Peyer's patch (tissue), 4 donors: ENCODE measurements at regions not wholly inside any gene's neighbourhood (a gene's known extent, or its start where the extent isn't known, plus 50 kb on each side); places are given as distances from the start of the nearest gene placed in this dataset.

Experiments
- DNase-seq, 3 donors: peaks; one replicate each; pipeline ENCODE4 v3.0.0-alpha.2; 2017 to 2019
- H3K27ac ChIP-seq, 4 donors: fragments of 200-600 bp; sonication (generic); one replicate each; pipeline ENCODE4 v1.5.1; 2016 to 2019
- H3K27me3 ChIP-seq, 2 donors: fragments of 200-600 bp; sonication (generic); one replicate each; pipeline ENCODE4 v1.5.1; 2019
- H3K36me3 ChIP-seq, 3 donors: fragments of 200-600 bp; sonication (generic); one replicate each; pipeline ENCODE4 v1.5.1; 2016 to 2019
- H3K4me1 ChIP-seq, 4 donors: fragments of 200-600 bp; sonication (generic); one replicate each; pipeline ENCODE4 v1.5.1; 2016 to 2019
- H3K4me3 ChIP-seq, 4 donors: fragments of 200-600 bp; sonication (generic); 1 replicate in 3 of 4; 2 replicates in 1 of 4; pipeline ENCODE4 v1.5.1; 2016 to 2019; ENCODE audit warnings: mild to moderate bottlenecking in 1 of 4
- H3K9me3 ChIP-seq, 4 donors: fragments of 200-600 bp; sonication (generic); one replicate each; pipeline ENCODE4 v1.5.1; 2016 to 2019; ENCODE audit warnings: mild to moderate bottlenecking in 1 of 4
- CTCF ChIP-seq, 6 experiments: fragments of 450-650 bp in 4 of 6; fragments of 200-600 bp in 2 of 6; sonication (generic) in 1 of 6; IDR thresholded peaks; one replicate each; pipeline ENCODE4 v1.5.1; 2017 to 2019; ENCODE audit warnings: antibody characterized with exemption in 6 of 6, mild to moderate bottlenecking in 3 of 6, moderate library complexity in 1 of 6
- POLR2A ChIP-seq, 2 donors: fragments of 450-650 bp; IDR thresholded peaks; one replicate each; pipeline ENCODE4 v1.5.1; 2017; ENCODE audit warnings: antibody characterized with exemption in 2 of 2, mild to moderate bottlenecking in 2 of 2, moderate library complexity in 2 of 2

- Histone ChIP-seq H3K9me3 (peaks cover 0 to 3% (median 0%) of the 10 kb centered on the region in 4 donors), H3K27ac (no peak overlapping the region), H3K4me1 (no peaks in the 10 kb centered on the region), H3K4me3 (no peak overlapping the region), H3K27me3 (no peaks in the 10 kb centered on the region), H3K36me3 (no peaks in the 10 kb centered on the region)
- DNase-seq = no peak
- TF ChIP-seq POLR2A (IDR thresholded peaks at IDR 0.05) = no peak
- no peak for TF ChIP-seq CTCF (IDR thresholded peaks at IDR 0.05)
Observed at GRCh38 chr5:100319885-100320284, 215.3 kb upstream of the FAM174A start.

DNA sequence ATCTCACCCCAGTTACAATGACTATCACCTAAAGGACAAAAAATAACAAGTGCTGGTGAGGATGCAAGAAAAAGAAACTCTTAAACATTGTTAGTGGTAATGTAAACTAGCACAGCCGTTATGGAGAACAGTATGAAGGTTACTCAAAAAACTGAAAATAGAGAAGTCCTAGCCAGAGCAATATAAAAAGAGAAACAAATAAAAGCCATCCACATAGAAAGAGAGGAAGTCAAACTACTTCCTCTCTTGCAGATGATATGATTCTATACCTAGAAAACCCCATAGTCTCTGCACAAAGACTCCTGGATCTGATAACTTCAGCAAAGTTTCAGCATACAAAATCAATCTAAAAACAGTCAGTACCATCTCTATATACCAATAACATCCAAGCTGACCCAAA lies 221.5 kb upstream of the FAM174A start:
- Histone ChIP-seq H3K27me3 (no peaks in the 10 kb centered on the region), H3K4me3 (no peak overlapping the region), H3K27ac (no peak overlapping the region), H3K4me1 (no peaks in the 10 kb centered on the region), H3K36me3 (no peaks in the 10 kb centered on the region), H3K9me3 (peaks cover 0 to 3% (median 0%) of the 10 kb centered on the region in 4 donors)
- TF ChIP-seq CTCF (IDR thresholded peaks at IDR 0.05) (no peak), POLR2A (IDR thresholded peaks at IDR 0.05) (no peak)
- DNase-seq = no peak

DNA sequence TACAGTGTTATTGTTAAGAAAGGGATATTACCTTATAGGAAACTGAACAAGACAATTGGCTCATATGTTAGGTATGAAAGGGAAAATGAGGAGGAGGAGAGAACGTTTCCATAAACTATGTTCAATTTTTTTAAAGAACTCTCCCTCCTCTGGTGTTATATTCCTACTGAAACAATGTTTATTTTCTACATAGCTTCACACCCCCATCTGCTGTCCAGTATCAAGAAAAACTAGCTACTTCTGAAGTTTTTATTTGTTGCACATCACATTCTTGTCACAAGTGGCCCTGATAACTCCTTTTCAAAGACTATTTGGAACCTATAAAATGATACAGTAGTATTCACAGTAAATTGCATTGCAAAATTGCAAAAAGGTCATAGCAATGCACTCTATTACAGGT lies 223.4 kb upstream of the FAM174A start:
- Histone ChIP-seq H3K4me1 (no peaks in the 10 kb centered on the region), H3K4me3 (no peak overlapping the region), H3K36me3 (no peaks in the 10 kb centered on the region), H3K9me3 (peaks cover 0 to 3% (median 0%) of the 10 kb centered on the region in 4 donors), H3K27me3 (no peaks in the 10 kb centered on the region), H3K27ac (no peak overlapping the region)
- DNase-seq = no peak
- no peak for TF ChIP-seq CTCF (IDR thresholded peaks at IDR 0.05)
- no peak for TF ChIP-seq POLR2A (IDR thresholded peaks at IDR 0.05)

GRCh38 chr5:100306000-100306399 lies 229.2 kb upstream of the FAM174A start:
- no peak overlapping the region for H3K4me3 ChIP-seq
- no peak for DNase-seq
- H3K36me3 ChIP-seq = no peaks in the 10 kb centered on the region
- H3K27me3 ChIP-seq = no peaks in the 10 kb centered on the region
- TF ChIP-seq CTCF (IDR thresholded peaks at IDR 0.05) (no peak), POLR2A (IDR thresholded peaks at IDR 0.05) (no peak)
- H3K4me1 ChIP-seq = no peaks in the 10 kb centered on the region
- H3K27ac ChIP-seq = no peak overlapping the region
- no peaks in the 10 kb centered on the region for H3K9me3 ChIP-seq

DNA sequence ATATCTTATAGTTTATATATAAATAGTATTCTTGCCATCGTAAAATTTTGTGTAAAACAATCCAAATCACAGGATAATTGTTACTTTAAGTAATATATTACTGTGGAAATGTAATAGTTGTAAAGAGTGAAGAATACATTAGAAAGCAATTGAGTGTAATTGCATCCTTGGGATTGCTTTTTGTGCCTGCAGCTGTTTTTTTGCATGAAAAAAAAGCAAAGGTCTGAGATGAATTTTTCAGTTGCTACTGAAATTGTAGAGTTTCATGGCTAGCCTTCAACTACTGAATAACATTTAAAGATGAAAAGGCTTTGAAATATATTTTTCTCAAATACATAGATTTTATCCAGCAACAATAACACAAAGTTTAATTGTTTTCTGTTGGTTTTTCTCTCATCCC lies 232.0 kb upstream of the FAM174A start:
- Histone ChIP-seq H3K4me1 (no peaks in the 10 kb centered on the region), H3K27ac (no peak overlapping the region), H3K27me3 (no peaks in the 10 kb centered on the region), H3K9me3 (no peaks in the 10 kb centered on the region), H3K4me3 (no peak overlapping the region), H3K36me3 (no peaks in the 10 kb centered on the region)
- TF ChIP-seq CTCF (IDR thresholded peaks at IDR 0.05) = no peak
- DNase-seq = no peak

DNA sequence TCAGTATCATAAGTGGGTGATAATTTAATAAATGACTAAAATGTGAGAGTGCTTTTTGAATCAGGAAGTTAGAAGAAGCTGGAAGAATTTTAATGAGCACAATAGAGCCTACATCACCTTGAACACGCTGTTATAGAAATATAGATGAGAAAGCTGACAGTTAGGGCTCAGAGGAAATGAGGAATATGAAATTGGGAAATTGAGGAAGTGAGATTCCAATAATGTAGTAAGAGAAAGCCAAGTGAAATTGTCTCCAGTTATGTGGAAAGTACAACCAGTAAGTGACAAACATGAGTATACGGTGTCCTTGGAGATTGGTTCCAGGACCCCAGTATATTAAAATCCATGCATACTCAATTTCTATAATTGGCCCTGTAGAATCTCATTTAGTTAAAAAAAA lies 235.9 kb upstream of the FAM174A start:
- TF ChIP-seq CTCF (IDR thresholded peaks at IDR 0.05) (no peak), POLR2A (IDR thresholded peaks at IDR 0.05) (no peak)
- DNase-seq = no peak
- Histone ChIP-seq H3K27me3 (no peaks in the 10 kb centered on the region), H3K4me3 (no peak overlapping the region), H3K27ac (no peak overlapping the region), H3K9me3 (no peaks in the 10 kb centered on the region), H3K36me3 (no peaks in the 10 kb centered on the region), H3K4me1 (no peaks in the 10 kb centered on the region)
